GM12878 (cell line): ENCODE measurements at regions not wholly inside any gene's neighbourhood (a gene's known extent, or its start where the extent isn't known, plus 50 kb on each side); places are given as distances from the start of the nearest gene placed in this dataset.

Experiments used
- ATAC-seq: fragments of 200-7000 bp; cut with Tn5 transposase; 3 replicates; pipeline ENCODE4 v1.9.1; 2020; ENCODE audit warnings: mild to moderate bottlenecking, moderate library complexity
- BruUV-seq: library from RNA; stranded (reverse); fragments of 400-500 nt; replicated peaks from 2 replicates; lab custom pipeline; 2021; lab: Mats Ljungman, UMichigan
- CTCF ChIA-PET: fragments of 300-600 bp; sonication (Branson Sonifier 250); formaldehyde crosslinking; extraction: SDS; loops from one replicate; lab custom pipeline; 2021; ENCODE audit warnings: inconsistent platforms; lab: Yijun Ruan, JAX
- POLR2A ChIA-PET: fragments of 350-600 bp; formaldehyde crosslinking; extraction: SDS; loops from one replicate; lab custom pipeline; 2021; ENCODE audit warnings: inconsistent platforms; lab: Charles Lee
- RAD21 ChIA-PET: fragments of 300-600 bp; sonication (Branson Sonifier 250); formaldehyde crosslinking; loops from one replicate; lab custom pipeline; 2023; ENCODE audit warnings: antibody characterized with exemption; ENCODE audit not compliant: unreplicated experiment; lab: Charles Lee
- SMC1A ChIA-PET: fragments of 300-600 bp; sonication (Branson Sonifier 250); formaldehyde crosslinking; loops from one replicate; lab custom pipeline; 2023; ENCODE audit not compliant: unreplicated experiment, uncharacterized antibody; lab: Charles Lee
- DNase-seq: peaks from one replicate; pipeline ENCODE4 v3.0.0-alpha.2; 2011; ENCODE audit warnings: low read depth, low spot score
- FAIRE-seq: peaks from 3 replicates; lab custom pipeline; 2011; peaks lifted over from hg19 to GRCh38; lab: Jason Lieb, UNC
- H2AFZ ChIP-seq: 2 replicates; pipeline ENCODE4 v1.6.0; 2011; ENCODE audit warnings: low read depth, low read length, control low read depth; ENCODE audit not compliant: control insufficient read depth
- H3K27ac ChIP-seq: 2 replicates; pipeline ENCODE4 v1.5.1; 2011; ENCODE audit warnings: control low read depth; ENCODE audit not compliant: control insufficient read depth, insufficient read depth
- H3K27me3 ChIP-seq, 2 experiments: replicated peaks in 1 of 2; 2 replicates each; pipeline versions ENCODE4 v1.6.0 to v1.6.1; 2011; ENCODE audit warnings: low read length in 1 of 2; ENCODE audit not compliant: control insufficient read depth in 2 of 2, insufficient read depth in 2 of 2
- H3K36me3 ChIP-seq, 2 experiments: 2 replicates each; pipeline ENCODE4 v1.5.1; 2011; ENCODE audit warnings: low read length in 1 of 2; ENCODE audit not compliant: control insufficient read depth in 2 of 2, insufficient read depth in 2 of 2
- H3K4me1 ChIP-seq: 2 replicates; pipeline ENCODE4 v1.6.1; 2011; ENCODE audit warnings: mild to moderate bottlenecking, low read length, moderate library complexity, mixed read lengths; ENCODE audit not compliant: control insufficient read depth, insufficient read depth
- H3K4me2 ChIP-seq: 2 replicates; pipeline ENCODE4 v1.6.0; 2011; ENCODE audit warnings: control low read depth; ENCODE audit not compliant: control insufficient read depth, insufficient read depth
- H3K4me3 ChIP-seq: fragments of 200-600 bp; sonication (generic); 2 replicates; pipeline ENCODE4 v1.5.1; 2016
- H3K79me2 ChIP-seq: 2 replicates; pipeline ENCODE4 v1.6.0; 2011; ENCODE audit warnings: low read length; ENCODE audit not compliant: control insufficient read depth, insufficient read depth
- H3K9ac ChIP-seq: 2 replicates; pipeline ENCODE4 v1.8.0; 2011; ENCODE audit warnings: low read length, control low read depth, mixed read lengths; ENCODE audit not compliant: control insufficient read depth, insufficient read depth
- H3K9me3 ChIP-seq: replicated peaks from 3 replicates; pipeline ENCODE4 v1.5.1; 2011; ENCODE audit warnings: mild to moderate bottlenecking, low read length; ENCODE audit not compliant: control insufficient read depth, insufficient read depth
- H4K20me1 ChIP-seq: 2 replicates; pipeline ENCODE4 v1.6.0; 2011; ENCODE audit not compliant: control insufficient read depth, insufficient read depth
- KLF5 ChIP-seq: fragments of 450-650 bp; IDR thresholded peaks from 2 replicates; pipeline ENCODE4 v1.6.1; 2014; ENCODE audit warnings: mild to moderate bottlenecking; ENCODE audit not compliant: partially characterized antibody
- SMC3 ChIP-seq: IDR thresholded peaks from 2 replicates; pipeline ENCODE4 v1.6.1; 2011; ENCODE audit warnings: low read length, improper control_type of control experiment, borderline replicate concordance
- TAF1 ChIP-seq: IDR thresholded peaks from 2 replicates; pipeline ENCODE4 v1.6.1; 2011; ENCODE audit warnings: mild to moderate bottlenecking, low read depth, low read length, borderline replicate concordance
- ZBTB4 ChIP-seq: fragments of 450-650 bp; formaldehyde crosslinking; IDR thresholded peaks from 2 replicates; pipeline ENCODE4 v1.4.0; 2022; ENCODE audit warnings: mild to moderate bottlenecking, moderate library complexity
- WGBS: methylation state at CpG from one replicate; pipeline ENCODE4 v1.1.6; 2016; ENCODE audit warnings: low lambda C conversion rate; ENCODE audit not compliant: insufficient replicate concordance, insufficient coverage; ENCODE audit errors: missing lambda C conversion rate; 5-methylcytosine and 5-hydroxymethylcytosine counted together
- in situ Hi-C: fragments of 300-500 bp; cut with MboI; formaldehyde crosslinking; loops from 9 replicates; pipeline ENCODE4 v1.14.3; 2018; ENCODE audit warnings: mixed read lengths
- intact Hi-C: fragments of 100-400 bp; cut with micrococcal nuclease; formaldehyde crosslinking; loops from one replicate; pipeline ENCODE4 v1.14.2; 2022; ENCODE audit not compliant: unreplicated experiment

GRCh38 chr6:166687879-166688205 is 60.8 kb upstream of the RPS6KA2 start:
- no peaks in the 10 kb centered on the region for H3K4me1 ChIP-seq
- WGBS = 8% methylated on average over 5 of the region's 6 CpGs
- BruUV-seq = no TSS peak

More at GRCh38 chr6:166687879-166688205, 60.8 kb upstream of the RPS6KA2 start:
- in situ Hi-C loops = no loop called here
- ChIA-PET CTCF (no interaction called here), RAD21 (no interaction called here), SMC1A (no interaction called here), POLR2A (no interaction called here)
- TF ChIP-seq TAF1 (no peak), ZBTB4 (CRISPR knock-in tag) (no peak), SMC3 (no peak), KLF5 (no peak)
- no peak overlapping the region for H2AFZ ChIP-seq
- H3K4me3 ChIP-seq = no peak overlapping the region
- no peak for FAIRE-seq
- H3K4me2 ChIP-seq = no peak overlapping the region
- DNase-seq = no peak
- H3K9me3 ChIP-seq = no peaks in the 10 kb centered on the region
- H3K79me2 ChIP-seq = no peaks in the 10 kb centered on the region
- peaks cover 0 to 7% of the 10 kb centered on the region in 2 experiments; a peak in 2 of 4 replicates for H3K27me3 ChIP-seq
- H3K36me3 ChIP-seq = no peaks in the 10 kb centered on the region
- H3K9ac ChIP-seq = no peak overlapping the region
- intact Hi-C loops = no loop called here
- no peak for ATAC-seq
- H3K27ac ChIP-seq = no peak overlapping the region
- no peaks in the 10 kb centered on the region for H4K20me1 ChIP-seq
